CD4-positive, alpha-beta T cell treated with Interleukin-10 for 1 hour (primary cell): ENCODE measurements at regions not wholly inside any gene's neighbourhood (a gene's known extent, or its start where the extent isn't known, plus 50 kb on each side); places are given as distances from the start of the nearest gene placed in this dataset.
"Not testable (repeated sequence)": the region's sequence is repeated elsewhere in the genome, so short reads cannot be mapped to it uniquely, and the experiment has no call there.

Experiments used
- DNase-seq: peaks from one replicate; pipeline ENCODE4 v3.0.0-alpha.2; 2020

- DNase-seq: no peak
Observed at GRCh38 chr15:95684693-95685115, 645.8 kb upstream of the NR2F2 start.

GRCh38 chr15:95687061-95687460, 643.4 kb upstream of the NR2F2 start:
- DNase-seq: no peak

GRCh38 chr15:95687686-95688085, 642.8 kb upstream of the NR2F2 start:
- no peak for DNase-seq

- DNase-seq: no peak
Observed at GRCh38 chr15:95690631-95691340, 639.7 kb upstream of the NR2F2 start.

GRCh38 chr15:95693917-95694316, 636.6 kb upstream of the NR2F2 start:
- DNase-seq: no peak

DNA sequence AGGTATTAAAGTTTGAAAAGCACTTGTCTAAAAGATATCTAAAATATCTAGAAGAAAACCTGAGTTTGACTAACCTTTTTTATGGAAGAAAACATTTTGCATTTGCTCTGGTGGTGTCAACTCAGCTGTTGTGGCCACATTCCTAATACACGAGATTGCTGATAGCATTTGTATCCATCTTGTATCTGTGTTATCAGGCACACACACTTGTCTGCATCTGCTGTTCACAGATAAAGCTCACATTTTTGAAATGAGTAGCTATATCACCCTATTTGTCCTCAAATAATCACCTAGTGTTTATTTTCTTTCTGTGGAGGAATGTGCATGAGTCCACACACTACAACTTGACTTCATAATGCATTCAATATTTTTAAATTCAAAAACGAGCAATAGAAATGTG, 632.3 kb upstream of the NR2F2 start:
- DNase-seq: no peak

GRCh38 chr15:95698951-95699350, 631.5 kb upstream of the NR2F2 start:
- DNase-seq: no peak

- DNase-seq: no peak
Observed at GRCh38 chr15:95699578-95699977, 630.9 kb upstream of the NR2F2 start.

DNA sequence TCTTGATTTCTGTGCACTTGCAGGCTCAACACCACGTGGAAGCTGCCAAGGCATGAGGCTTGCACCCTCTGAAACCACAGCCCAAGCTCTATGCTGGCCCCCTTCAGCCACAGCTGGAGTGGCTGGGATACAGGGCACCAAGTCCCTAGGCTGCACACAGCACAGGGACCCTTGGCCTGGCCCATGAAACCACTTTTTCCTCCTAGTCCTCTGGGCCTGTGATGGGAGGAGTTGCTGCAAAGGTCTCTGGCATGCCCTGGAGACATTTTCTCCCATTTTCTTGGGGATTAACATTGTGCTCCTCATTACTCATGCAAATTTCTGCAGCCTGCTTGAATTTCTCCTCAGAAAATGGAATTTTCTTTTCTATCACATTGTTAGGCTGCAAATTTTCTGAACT, 629.8 kb upstream of the NR2F2 start:
- not testable (repeated sequence) for DNase-seq

GRCh38 chr15:95701410-95701809, 629.1 kb upstream of the NR2F2 start:
- DNase-seq: no peak

DNA sequence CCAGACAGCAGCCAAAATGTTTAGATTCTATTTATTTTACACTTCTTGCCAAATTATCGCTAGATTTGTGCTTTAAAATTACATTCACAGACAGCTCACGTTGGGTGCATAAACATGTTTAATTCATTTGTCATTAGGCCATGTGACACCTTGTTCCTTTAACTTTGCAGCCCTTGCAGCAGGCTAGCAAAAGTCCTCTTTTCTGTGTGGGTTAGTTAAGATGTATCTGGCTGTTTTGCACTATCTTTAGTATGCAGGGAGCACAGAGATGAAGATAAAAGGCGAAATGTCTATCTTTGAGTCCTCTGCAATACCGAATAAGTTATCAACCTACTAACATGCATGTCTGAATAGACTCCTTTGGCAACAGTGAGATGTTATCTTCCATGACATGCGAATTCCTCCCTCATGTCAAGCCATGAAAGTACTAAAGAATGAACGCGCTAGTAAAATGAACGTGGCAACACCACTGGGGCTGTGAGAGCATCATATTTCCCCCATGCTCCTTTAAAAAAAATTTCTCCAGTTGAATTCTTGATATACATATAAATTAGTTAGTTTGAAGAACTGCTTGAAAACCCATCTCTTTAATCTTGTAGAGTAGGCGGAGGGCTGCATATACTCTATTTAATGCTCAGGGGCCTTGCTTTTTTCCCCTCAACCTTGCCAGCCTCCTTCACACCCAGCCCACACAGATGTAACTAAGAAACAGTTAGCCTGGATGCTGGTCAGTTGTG, 620.4 kb upstream of the NR2F2 start:
- no peak for DNase-seq

DNA sequence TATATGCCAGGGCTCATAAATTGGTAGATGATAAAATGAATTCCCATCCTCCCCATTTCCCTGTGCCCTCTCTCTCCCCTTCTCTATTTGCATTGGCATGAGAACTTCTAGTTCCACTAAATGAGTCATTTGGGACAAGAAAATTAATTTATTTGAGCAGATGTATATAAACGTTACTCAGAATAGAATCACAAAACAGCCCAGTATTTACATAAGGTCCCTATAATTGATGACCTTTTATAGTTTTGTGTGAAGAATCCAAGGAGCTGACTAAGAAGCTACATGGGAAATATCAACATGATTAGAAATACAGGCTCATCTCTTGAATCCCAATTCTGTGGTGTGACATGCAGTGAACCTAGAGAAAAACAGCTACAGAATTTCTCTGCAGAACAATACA, 617.7 kb upstream of the NR2F2 start:
- no peak for DNase-seq

DNA sequence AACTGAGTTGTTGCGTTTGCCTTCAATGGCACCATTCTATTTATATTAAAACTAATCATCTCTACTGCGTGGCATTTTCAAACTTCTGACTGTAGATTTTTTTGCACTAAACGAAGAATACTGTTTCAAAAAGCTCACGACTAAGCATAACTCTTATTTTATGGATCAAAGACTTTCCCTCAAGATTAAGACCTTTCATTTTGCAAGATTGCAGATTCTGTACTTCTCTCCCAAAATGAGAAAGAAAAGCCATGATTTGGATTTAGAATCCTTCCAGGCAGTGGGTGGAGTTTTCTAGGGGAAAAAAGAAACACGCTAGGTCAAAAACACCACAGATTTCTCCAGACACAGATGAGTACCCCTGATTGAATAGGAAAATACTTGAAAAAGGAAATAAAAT, 617.2 kb upstream of the NR2F2 start:
- DNase-seq: no peak

GRCh38 chr15:95715116-95715903, 615.2 kb upstream of the NR2F2 start:
- DNase-seq: no peak

DNA sequence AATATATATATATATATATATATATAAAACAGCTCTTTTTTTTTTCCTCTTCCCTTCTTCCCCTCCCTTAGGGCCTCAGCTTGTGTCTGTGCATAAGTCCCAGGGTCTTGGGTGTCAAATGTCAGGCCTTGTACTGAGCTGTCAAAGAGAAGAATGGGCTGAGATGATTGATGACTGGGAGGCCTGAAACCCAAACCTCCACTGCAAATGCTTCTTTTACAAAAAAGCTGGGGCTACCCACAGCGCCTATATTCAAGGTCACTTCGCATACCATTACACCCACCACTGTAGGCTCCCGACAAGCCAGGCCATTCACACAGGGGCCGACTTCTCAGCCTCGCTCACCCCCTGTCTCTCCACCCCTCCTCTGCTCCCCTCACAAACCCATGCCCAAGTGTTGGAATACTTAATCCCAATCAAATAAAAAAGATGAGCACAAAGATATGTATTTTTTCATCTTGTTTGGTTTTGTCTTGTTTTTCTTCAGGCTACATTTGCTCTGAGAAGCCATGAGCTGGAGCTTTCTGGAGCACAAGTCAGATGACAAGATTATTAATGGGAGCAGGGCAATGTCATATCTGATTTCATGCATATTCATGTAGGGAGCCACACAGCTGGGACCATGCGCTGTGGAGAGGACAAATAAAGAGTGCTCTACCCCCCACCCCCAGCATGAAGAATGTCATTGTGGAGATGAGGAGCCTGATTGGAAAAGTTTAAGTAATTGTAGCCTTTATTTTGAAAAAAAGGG, 614.4 kb upstream of the NR2F2 start:
- no peak for DNase-seq

GRCh38 chr15:95716708-95717107, 613.8 kb upstream of the NR2F2 start:
- DNase-seq: no peak

DNA sequence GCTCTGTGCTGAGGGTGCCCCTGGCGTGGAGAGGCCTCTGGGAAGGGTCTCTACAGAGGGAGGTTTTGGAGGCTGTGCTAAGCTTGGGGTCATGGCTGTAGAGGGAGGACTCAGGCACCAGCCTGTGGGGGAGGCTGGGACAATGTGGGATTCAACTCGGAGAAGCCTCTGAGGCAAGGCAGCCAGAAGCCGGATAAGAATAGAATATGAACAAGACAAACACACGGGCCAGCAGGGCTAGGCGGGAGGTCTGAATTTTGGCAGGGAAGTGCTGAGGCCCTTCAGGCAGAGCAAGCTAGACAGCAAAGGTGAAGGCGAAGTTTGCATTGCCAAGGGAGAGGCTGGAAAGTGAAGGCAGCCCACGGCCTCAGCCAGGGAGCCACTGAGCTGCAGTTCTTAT, 612.1 kb upstream of the NR2F2 start:
- DNase-seq: no peak

DNA sequence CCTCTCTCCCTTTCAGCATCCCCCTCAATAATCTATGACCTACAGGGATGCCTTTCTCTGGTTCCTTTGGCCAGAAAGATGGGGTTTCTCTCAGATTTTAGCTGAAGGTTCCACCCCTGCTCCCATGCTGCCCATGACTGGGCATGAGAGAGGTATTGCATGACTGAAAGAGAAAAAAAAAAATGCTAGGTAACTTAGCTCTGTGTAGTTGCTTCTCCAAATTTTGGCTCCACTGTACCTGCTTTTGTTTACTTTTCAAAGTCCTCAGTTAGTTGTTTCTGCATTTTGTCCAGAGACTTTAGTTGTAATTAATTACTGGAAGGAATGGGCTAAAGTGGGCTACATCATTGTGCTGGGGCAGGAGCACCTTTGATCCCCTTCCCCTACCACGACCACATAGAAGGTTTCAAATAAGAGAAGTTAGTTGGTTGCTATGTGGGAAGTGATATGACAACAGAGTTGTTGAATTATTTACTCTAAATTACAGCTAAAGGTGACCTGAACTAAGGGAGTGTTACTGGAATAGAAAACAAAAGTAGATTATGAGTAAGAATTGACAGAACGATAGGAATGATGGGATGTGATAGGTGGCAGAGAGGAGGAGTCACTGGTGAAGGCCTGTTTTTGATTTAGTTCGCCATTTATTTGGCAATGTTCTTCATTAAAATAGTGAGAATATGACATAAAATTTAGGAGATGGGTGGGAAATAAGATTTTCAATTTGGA, 605.4 kb upstream of the NR2F2 start:
- no peak for DNase-seq

GRCh38 chr15:95726891-95727290, 603.6 kb upstream of the NR2F2 start:
- DNase-seq: no peak

GRCh38 chr15:95733931-95734330, 596.6 kb upstream of the NR2F2 start:
- no peak for DNase-seq

DNA sequence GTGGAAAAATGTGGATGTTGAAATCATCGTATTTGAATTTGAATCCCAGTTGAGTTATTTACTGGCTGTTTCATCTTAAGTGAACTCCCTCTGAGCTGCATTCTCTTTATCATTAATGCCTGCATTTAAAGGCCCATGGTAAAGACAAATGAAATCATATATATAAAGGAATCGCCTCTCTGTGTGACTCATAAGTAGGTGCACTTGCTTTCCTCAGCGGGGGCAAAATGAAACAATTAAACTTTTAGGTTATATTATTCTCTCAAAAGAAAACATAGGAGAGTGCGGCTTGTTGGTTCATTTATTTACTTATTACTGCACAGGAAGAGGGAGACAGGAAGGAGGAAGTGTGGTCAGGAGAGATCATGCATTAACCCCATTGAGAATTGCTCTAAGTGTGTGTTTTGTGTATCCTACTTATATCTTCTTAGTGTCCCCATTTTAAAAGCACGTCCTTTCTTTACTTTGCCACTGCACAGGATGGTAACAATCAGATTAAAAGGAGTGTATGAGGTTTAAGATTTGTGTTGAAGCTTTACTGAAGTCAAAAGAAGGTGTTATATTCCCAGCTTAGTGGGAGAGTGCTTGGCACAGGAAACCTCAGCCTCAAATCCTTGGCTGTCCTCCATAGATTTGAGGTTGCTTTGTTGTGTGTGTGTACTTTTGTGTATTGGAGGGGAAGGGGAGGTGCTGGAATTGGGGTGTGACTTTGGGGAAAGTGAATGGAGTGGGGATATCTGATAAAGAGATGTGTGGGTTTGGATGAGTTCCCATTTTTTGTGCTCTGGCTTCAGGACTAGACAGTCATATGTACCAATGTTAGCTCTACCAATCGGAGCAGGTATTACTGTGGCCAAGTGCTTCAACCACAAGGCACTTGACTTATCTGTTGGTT, 595.8 kb upstream of the NR2F2 start:
- no peak for DNase-seq
